ENCODE measurements at regions not wholly inside any gene's neighbourhood (a gene's known extent, or its start where the extent isn't known, plus 50 kb on each side); places are given as distances from the start of the nearest gene placed in this dataset.
"Not testable (repeated sequence)": the region's sequence is repeated elsewhere in the genome, so short reads cannot be mapped to it uniquely, and the experiment has no call there.

GRCh38 chr12:13536219-13536910, 339.8 kb downstream of the EMP1 start:
- H3K27me3 ChIP-seq = no peaks in the 10 kb centered on the region
- no peaks in the 10 kb centered on the region for H3K4me1 ChIP-seq (ENCODE audit: control insufficient read depth in 1 of 2, insufficient read depth in 1 of 2, low read depth in 1 of 2, low read length in 1 of 2)
- H3K27ac ChIP-seq = no peak overlapping the region
- H3K9me3 ChIP-seq = no peaks in the 10 kb centered on the region
- no peaks in the 10 kb centered on the region for H3K36me3 ChIP-seq
- TF ChIP-seq CTCF (IDR thresholded peaks at IDR 0.05) = no peak
- no peak overlapping the region for H3K4me3 ChIP-seq (ENCODE audit: low read depth in 1 of 2, low read length in 1 of 2)

- Histone ChIP-seq H3K27ac (no peak overlapping the region), H3K4me3 (ENCODE audit: low read depth in 1 of 2, low read length in 1 of 2) (no peak overlapping the region)
Observed at GRCh38 chr12:13534645-13535398, 338.3 kb downstream of the EMP1 start.

GRCh38 chr12:13534242-13534641, 337.7 kb downstream of the EMP1 start:
- Histone ChIP-seq H3K36me3 (no peaks in the 10 kb centered on the region), H3K27ac (no peak overlapping the region), H3K4me1 (ENCODE audit: control insufficient read depth in 1 of 2, insufficient read depth in 1 of 2, low read depth in 1 of 2, low read length in 1 of 2) (no peaks in the 10 kb centered on the region), H3K4me3 (ENCODE audit: low read depth in 1 of 2, low read length in 1 of 2) (no peak overlapping the region), H3K9me3 (no peaks in the 10 kb centered on the region), H3K27me3 (no peaks in the 10 kb centered on the region)
- TF ChIP-seq CTCF (IDR thresholded peaks at IDR 0.05) = no peak

More at GRCh38 chr12:13534645-13535398, 338.3 kb downstream of the EMP1 start:
- no peaks in the 10 kb centered on the region for H3K36me3 ChIP-seq
- H3K4me1 ChIP-seq (ENCODE audit: control insufficient read depth in 1 of 2, insufficient read depth in 1 of 2, low read depth in 1 of 2, low read length in 1 of 2) = no peaks in the 10 kb centered on the region
- TF ChIP-seq CTCF (IDR thresholded peaks at IDR 0.05) = no peak
- H3K9me3 ChIP-seq = no peaks in the 10 kb centered on the region
- no peaks in the 10 kb centered on the region for H3K27me3 ChIP-seq

- TF ChIP-seq CTCF (IDR thresholded peaks at IDR 0.05) = no peak
Observed at GRCh38 chr12:13530966-13531365, 334.4 kb downstream of the EMP1 start.

GRCh38 chr12:13526185-13526921, 329.8 kb downstream of the EMP1 start:
- H3K36me3 ChIP-seq; H3K9me3 ChIP-seq; H3K4me3 ChIP-seq (ENCODE audit: low read depth in 1 of 2, low read length in 1 of 2); H3K27me3 ChIP-seq; H3K27ac ChIP-seq; H3K4me1 ChIP-seq (ENCODE audit: control insufficient read depth in 1 of 2, insufficient read depth in 1 of 2, low read depth in 1 of 2, low read length in 1 of 2): not testable (repeated sequence)

More at GRCh38 chr12:13530966-13531365, 334.4 kb downstream of the EMP1 start:
- Histone ChIP-seq H3K27ac (no peak overlapping the region), H3K27me3 (no peaks in the 10 kb centered on the region), H3K4me3 (ENCODE audit: low read depth in 1 of 2, low read length in 1 of 2) (no peak overlapping the region), H3K36me3 (no peaks in the 10 kb centered on the region), H3K9me3 (no peaks in the 10 kb centered on the region), H3K4me1 (ENCODE audit: control insufficient read depth in 1 of 2, insufficient read depth in 1 of 2, low read depth in 1 of 2, low read length in 1 of 2) (no peaks in the 10 kb centered on the region)
